H9 (cell line): ENCODE measurements at regions not wholly inside any gene's neighbourhood (a gene's known extent, or its start where the extent isn't known, plus 50 kb on each side); places are given as distances from the start of the nearest gene placed in this dataset.
A peak's percentile ranks its signal among the peaks of the same experiment; 100 is the strongest.

Experiments
- DNase-seq: peaks from one replicate; pipeline ENCODE4 v3.0.0-alpha.2; 2017
- H2AFZ ChIP-seq: one replicate; pipeline ENCODE4 v1.6.1; 2013; ENCODE audit warnings: mild to moderate bottlenecking, low read length, control low read depth, moderate library complexity
- H2AK5ac ChIP-seq: 2 replicates; pipeline ENCODE4 v1.6.1; 2013; ENCODE audit warnings: low read length, control low read depth, mixed read lengths; ENCODE audit not compliant: insufficient read length
- H2BK120ac ChIP-seq: one replicate; pipeline ENCODE4 v1.6.1; 2013; ENCODE audit warnings: low read depth, mild to moderate bottlenecking, low read length, control low read depth, inconsistent platforms; ENCODE audit not compliant: poor library complexity, severe bottlenecking
- H2BK12ac ChIP-seq: 2 replicates; pipeline ENCODE4 v1.6.1; 2013; ENCODE audit warnings: low read length, control low read depth, mixed read lengths, low read depth; ENCODE audit not compliant: insufficient read length
- H2BK15ac ChIP-seq: 2 replicates; pipeline ENCODE4 v1.6.1; 2013; ENCODE audit warnings: low read depth, low read length, control low read depth
- H2BK20ac ChIP-seq: one replicate; pipeline ENCODE4 v1.6.1; 2013; ENCODE audit warnings: low read depth, mild to moderate bottlenecking, low read length, control low read depth, inconsistent platforms; ENCODE audit not compliant: poor library complexity, severe bottlenecking
- H2BK5ac ChIP-seq: 2 replicates; pipeline ENCODE4 v1.6.1; 2013; ENCODE audit warnings: low read length, control low read depth, mixed read lengths; ENCODE audit not compliant: insufficient read length
- H3K14ac ChIP-seq: 2 replicates; pipeline ENCODE4 v1.6.1; 2013; ENCODE audit warnings: low read length, control low read depth; ENCODE audit not compliant: insufficient read depth
- H3K18ac ChIP-seq: 2 replicates; pipeline ENCODE4 v1.6.1; 2013; ENCODE audit warnings: low read depth, mild to moderate bottlenecking, mixed read lengths, low read length, control low read depth; ENCODE audit not compliant: insufficient read length
- H3K23ac ChIP-seq: 2 replicates; pipeline ENCODE4 v1.6.1; 2013; ENCODE audit warnings: low read length, control low read depth, mixed read lengths, low read depth; ENCODE audit not compliant: insufficient read length
- H3K23me2 ChIP-seq: 2 replicates; pipeline ENCODE4 v1.6.1; 2013; ENCODE audit warnings: low read depth, mild to moderate bottlenecking, mixed read lengths, low read length, control low read depth; ENCODE audit not compliant: insufficient read length, poor library complexity, severe bottlenecking
- H3K27ac ChIP-seq: 2 replicates; pipeline ENCODE4 v1.5.1; 2013; ENCODE audit warnings: low read length, control low read depth, mixed read lengths, low read depth; ENCODE audit not compliant: insufficient read length
- H3K27me3 ChIP-seq: 2 replicates; pipeline ENCODE4 v1.6.1; 2013; ENCODE audit warnings: low read length, control low read depth, inconsistent platforms; ENCODE audit not compliant: insufficient read depth
- H3K4ac ChIP-seq: 2 replicates; pipeline ENCODE4 v1.6.1; 2013; ENCODE audit warnings: low read depth, mild to moderate bottlenecking, control low read depth, inconsistent platforms, low read length, moderate library complexity
- H3K4me1 ChIP-seq: 2 replicates; pipeline ENCODE4 v1.6.1; 2013; ENCODE audit warnings: low read length, control low read depth, inconsistent platforms; ENCODE audit not compliant: insufficient read depth
- H3K4me2 ChIP-seq: 2 replicates; pipeline ENCODE4 v1.6.1; 2013; ENCODE audit warnings: low read length, control low read depth, mixed read lengths; ENCODE audit not compliant: insufficient read length, insufficient read depth
- H3K56ac ChIP-seq: 2 replicates; pipeline ENCODE4 v1.6.1; 2013; ENCODE audit warnings: low read depth, mild to moderate bottlenecking, mixed read lengths, low read length, control low read depth; ENCODE audit not compliant: insufficient read length
- H3K79me1 ChIP-seq: 2 replicates; pipeline ENCODE4 v1.6.1; 2013; ENCODE audit warnings: low read depth, mild to moderate bottlenecking, moderate library complexity, low read length, control low read depth, inconsistent platforms; ENCODE audit not compliant: insufficient read depth, poor library complexity, severe bottlenecking
- H3K79me2 ChIP-seq: 2 replicates; pipeline ENCODE4 v1.6.1; 2013; ENCODE audit warnings: low read length, control low read depth, inconsistent platforms; ENCODE audit not compliant: insufficient read depth
- H3K9ac ChIP-seq: 2 replicates; pipeline ENCODE4 v1.6.1; 2013; ENCODE audit warnings: low read length, control low read depth, mixed read lengths; ENCODE audit not compliant: insufficient read length; ENCODE audit errors: extremely low read depth
- H3K9me3 ChIP-seq: one replicate; pipeline ENCODE4 v1.6.1; 2013; ENCODE audit warnings: low read depth, low read length, inconsistent platforms; ENCODE audit not compliant: control insufficient read depth
- H3T11ph ChIP-seq: one replicate; pipeline ENCODE4 v1.6.1; 2013; ENCODE audit warnings: mild to moderate bottlenecking, low read length, control low read depth, inconsistent platforms
- H4K20me1 ChIP-seq: one replicate; pipeline ENCODE4 v1.6.1; 2013; ENCODE audit not compliant: control insufficient read depth, insufficient read length, insufficient read depth
- H4K5ac ChIP-seq: 2 replicates; pipeline ENCODE4 v1.6.1; 2013; ENCODE audit warnings: low read depth, mild to moderate bottlenecking, mixed read lengths, low read length, control low read depth; ENCODE audit not compliant: insufficient read length
- H4K8ac ChIP-seq: replicated peaks from 2 replicates; pipeline ENCODE4 v1.6.1; 2013; ENCODE audit warnings: low read length, control low read depth, mixed read lengths, low read depth; ENCODE audit not compliant: insufficient read length
- H4K91ac ChIP-seq: 2 replicates; pipeline ENCODE4 v1.6.1; 2013; ENCODE audit warnings: low read depth, mild to moderate bottlenecking, moderate library complexity, mixed read lengths, low read length, control low read depth; ENCODE audit not compliant: insufficient read length
- H3K27ac Mint-ChIP-seq, 3 experiments: 2 replicates in 2 of 3; 3 replicates in 1 of 3; pipeline ENCODE4 v1.8.0; 2020 to 2021; ENCODE audit warnings: mixed read lengths in 3 of 3, mild to moderate bottlenecking in 1 of 3, moderate library complexity in 1 of 3
- H3K27me3 Mint-ChIP-seq: 2 replicates; pipeline ENCODE4 v1.8.0; 2021; ENCODE audit warnings: low read depth, mild to moderate bottlenecking, moderate library complexity, mixed read lengths
- H3K36me3 Mint-ChIP-seq, 3 experiments: 2 replicates in 2 of 3; 3 replicates in 1 of 3; pipeline ENCODE4 v1.8.0; 2020 to 2021; ENCODE audit warnings: low read depth in 3 of 3, mixed read lengths in 3 of 3; ENCODE audit not compliant: insufficient read depth in 1 of 3
- H3K4me1 Mint-ChIP-seq, 2 experiments: 2 replicates each; pipeline ENCODE4 v1.8.0; 2020; ENCODE audit warnings: mixed read lengths in 2 of 2
- H3K4me3 Mint-ChIP-seq, 2 experiments: 2 replicates in 1 of 2; 3 replicates in 1 of 2; pipeline ENCODE4 v1.8.0; 2020 to 2021; ENCODE audit warnings: mild to moderate bottlenecking in 2 of 2, mixed read lengths in 2 of 2, moderate library complexity in 1 of 2
- H3K9me3 Mint-ChIP-seq, 2 experiments: 2 replicates in 1 of 2; 3 replicates in 1 of 2; pipeline ENCODE4 v1.8.0; 2020; ENCODE audit warnings: mild to moderate bottlenecking in 2 of 2, mixed read lengths in 2 of 2, moderate library complexity in 1 of 2
- CTCF ChIP-seq: fragments of 200-600 bp; sonication (generic); conservative IDR thresholded peaks from 3 replicates; pipeline ENCODE4 v1.8.0; 2021; ENCODE audit warnings: antibody characterized with exemption, mild to moderate bottlenecking
- WGBS: extraction: QIAGEN DNeasy Blood & Tissue Kit; methylation state at CpG from one replicate; pipeline ENCODE4 v1.1.7; 2013; ENCODE audit warnings: missing lambda C conversion rate, low lambda C conversion rate, mixed read lengths; ENCODE audit not compliant: insufficient read length; ENCODE audit errors: extremely low coverage; 5-methylcytosine and 5-hydroxymethylcytosine counted together

GRCh38 chr4:181479141-181479540 is 764.1 kb upstream of the TENM3 start:
- no peaks in the 10 kb centered on the region for H3K79me1 ChIP-seq
- peaks cover 37 to 40% of the 10 kb centered on the region in 2 experiments for H3K4me1 Mint-ChIP-seq
- H3K27ac Mint-ChIP-seq, result peak overlapping the region in 2 of 3 experiments; percentile 23 to 67; a peak in 2 of 7 replicates

More at GRCh38 chr4:181479141-181479540, 764.1 kb upstream of the TENM3 start:
- no peaks in the 10 kb centered on the region for H3K9me3 Mint-ChIP-seq
- Histone ChIP-seq H4K8ac (no peak overlapping the region), H3K27me3 (no peaks in the 10 kb centered on the region), H2BK120ac (no peak overlapping the region), H3K18ac (no peak overlapping the region), H3K4ac (no peak overlapping the region), H3K79me2 (no peaks in the 10 kb centered on the region), H3K4me1 (peaks cover 5% of the 10 kb centered on the region; the same call in 1 of the 2 replicates), H4K91ac (no peak overlapping the region), H4K20me1 (no peaks in the 10 kb centered on the region), H2BK12ac (no peak overlapping the region), H3K23me2 (no peaks in the 10 kb centered on the region), H3K9ac (no peak overlapping the region), H3K27ac (no peak overlapping the region), H2AK5ac (no peak overlapping the region), H2BK20ac (no peak overlapping the region), H2AFZ (no peak overlapping the region), H3T11ph (no peak overlapping the region), H3K4me2 (no peak overlapping the region), H3K56ac (no peak overlapping the region), H3K14ac (no peak overlapping the region), H2BK5ac (no peak overlapping the region), H3K23ac (no peak overlapping the region), H3K9me3 (no peaks in the 10 kb centered on the region), H2BK15ac (no peak overlapping the region), H4K5ac (no peak overlapping the region)
- no peak overlapping the region for H3K4me3 Mint-ChIP-seq
- TF ChIP-seq CTCF, result no peak
- DNase-seq, result no peak
- no peaks in the 10 kb centered on the region for H3K27me3 Mint-ChIP-seq
- no CpG with 5 or more reads among the region's 2 CpGs for WGBS
- no peaks in the 10 kb centered on the region for H3K36me3 Mint-ChIP-seq
